ENCODE measurements at regions not wholly inside any gene's neighbourhood (a gene's known extent, or its start where the extent isn't known, plus 50 kb on each side); places are given as distances from the start of the nearest gene placed in this dataset.

DNA sequence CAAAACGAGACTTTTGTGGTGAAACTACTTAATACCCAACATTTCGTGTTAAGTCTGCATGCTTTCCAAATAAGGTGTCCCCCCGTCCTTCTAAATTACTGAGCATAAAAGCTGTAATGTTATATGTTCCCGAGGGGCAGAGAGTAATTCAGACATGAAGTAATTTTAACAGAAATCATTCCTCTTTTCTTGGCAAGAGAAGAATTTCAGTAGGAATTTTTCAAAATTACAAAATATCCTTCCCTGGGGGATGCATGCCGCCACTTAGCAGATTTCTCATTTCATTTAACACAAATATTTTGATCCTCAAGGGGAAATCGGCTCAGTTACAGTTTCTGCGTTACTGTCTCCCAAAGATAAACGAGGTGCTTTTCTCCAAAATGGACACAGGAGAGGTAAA, 213.2 kb upstream of the RHOBTB1 start:
- Mint-ChIP-seq H3K27ac (no peak overlapping the region), H3K9me3 (no peaks in the 10 kb centered on the region), H3K36me3 (no peaks in the 10 kb centered on the region)
- no peak for DNase-seq (ENCODE audit: low spot score in 2 of 2)
- no peak for ATAC-seq

DNA sequence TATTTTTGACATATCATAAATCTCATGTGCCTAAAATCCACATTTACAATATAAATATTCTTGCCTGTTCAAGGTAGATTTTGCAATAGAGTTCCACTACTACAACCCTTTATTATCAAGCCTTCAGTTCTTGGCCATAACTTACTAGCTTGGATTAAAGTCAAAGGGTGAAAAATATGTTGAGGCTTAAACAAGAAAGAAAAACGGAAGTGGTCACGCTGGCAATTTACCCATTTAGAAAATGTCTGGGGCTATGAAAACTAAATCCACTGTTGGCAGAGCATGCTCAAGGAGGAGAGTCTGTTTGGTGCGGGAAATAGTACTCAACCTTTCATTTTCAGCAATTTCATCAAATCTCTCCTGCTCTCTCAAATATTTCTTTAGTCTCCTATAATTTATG, 209.8 kb upstream of the RHOBTB1 start:
- no peak for DNase-seq (ENCODE audit: low spot score in 2 of 2)
- Mint-ChIP-seq H3K9me3 (no peaks in the 10 kb centered on the region), H3K36me3 (no peaks in the 10 kb centered on the region), H3K27ac (no peak overlapping the region)
- no peak for ATAC-seq

DNA sequence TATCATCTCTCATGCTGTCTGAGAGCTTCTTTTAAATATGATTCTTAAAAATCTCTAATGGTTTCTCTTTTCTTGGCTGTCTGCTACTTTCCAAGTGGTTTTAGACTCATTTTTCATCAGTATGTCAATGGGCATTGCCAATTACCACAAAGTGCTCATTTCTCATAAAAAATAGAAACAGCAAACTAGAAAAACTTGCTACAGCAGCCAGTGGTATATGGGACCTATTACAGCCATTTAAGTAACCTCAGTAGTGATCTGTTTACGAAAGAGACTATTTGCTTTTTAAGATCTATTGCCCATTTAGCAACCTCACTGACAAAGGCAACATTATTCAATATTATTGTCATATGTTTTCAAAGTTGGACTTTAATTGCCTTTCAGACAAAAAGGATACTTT, 207.1 kb upstream of the RHOBTB1 start:
- Mint-ChIP-seq H3K36me3 (no peaks in the 10 kb centered on the region), H3K9me3 (no peaks in the 10 kb centered on the region), H3K27ac (no peak overlapping the region)
- DNase-seq (ENCODE audit: low spot score in 2 of 2) (no peak), ATAC-seq (no peak)

DNA sequence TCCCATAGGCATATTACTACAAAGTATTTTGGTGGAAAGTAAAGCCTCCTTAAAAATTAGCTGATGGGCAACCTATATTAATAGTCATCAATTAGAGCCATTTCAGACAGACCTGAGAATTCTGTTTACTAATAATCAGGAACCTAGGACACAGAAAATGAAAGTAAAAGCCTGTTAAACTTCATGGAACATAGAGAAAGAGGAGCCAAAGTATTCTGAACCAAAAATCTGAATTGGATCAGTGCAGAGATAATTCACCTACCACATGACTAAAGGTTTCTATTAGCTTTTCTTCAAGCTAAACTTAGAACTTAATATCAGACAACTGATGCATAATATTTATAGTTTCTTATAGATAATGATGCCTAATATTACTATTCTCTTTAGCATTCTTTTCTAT, 204.5 kb upstream of the RHOBTB1 start:
- DNase-seq (ENCODE audit: low spot score in 2 of 2), result no peak
- ATAC-seq, result no peak

DNA sequence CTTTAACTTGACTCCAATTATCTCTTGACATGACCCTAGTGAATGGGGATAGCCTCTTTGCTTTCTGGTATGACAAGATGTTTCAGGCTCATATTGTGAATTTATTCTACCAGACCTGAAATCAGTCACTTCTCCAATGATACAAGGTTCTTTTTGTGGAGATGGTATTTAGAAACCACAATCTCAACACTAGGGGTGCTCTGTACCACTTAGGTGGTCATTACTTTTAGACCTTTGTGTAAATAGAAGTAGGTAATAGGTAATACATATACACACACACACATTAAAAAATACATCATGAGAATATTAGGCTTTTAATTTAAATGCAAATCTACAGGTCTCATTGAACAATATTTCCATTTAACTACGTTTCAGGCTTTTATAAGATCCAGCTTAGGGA, 199.0 kb upstream of the RHOBTB1 start:
- no peak for DNase-seq (ENCODE audit: low spot score in 2 of 2)
- H3K27ac Mint-ChIP-seq, result no peak overlapping the region
- no peaks in the 10 kb centered on the region for H3K36me3 Mint-ChIP-seq
- no peaks in the 10 kb centered on the region for H3K9me3 Mint-ChIP-seq
- no peak for ATAC-seq

More for the DNA sequence above, 204.5 kb upstream of the RHOBTB1 start:
- H3K27ac Mint-ChIP-seq, result no peak overlapping the region
- no peaks in the 10 kb centered on the region for H3K9me3 Mint-ChIP-seq
- no peaks in the 10 kb centered on the region for H3K36me3 Mint-ChIP-seq

DNA sequence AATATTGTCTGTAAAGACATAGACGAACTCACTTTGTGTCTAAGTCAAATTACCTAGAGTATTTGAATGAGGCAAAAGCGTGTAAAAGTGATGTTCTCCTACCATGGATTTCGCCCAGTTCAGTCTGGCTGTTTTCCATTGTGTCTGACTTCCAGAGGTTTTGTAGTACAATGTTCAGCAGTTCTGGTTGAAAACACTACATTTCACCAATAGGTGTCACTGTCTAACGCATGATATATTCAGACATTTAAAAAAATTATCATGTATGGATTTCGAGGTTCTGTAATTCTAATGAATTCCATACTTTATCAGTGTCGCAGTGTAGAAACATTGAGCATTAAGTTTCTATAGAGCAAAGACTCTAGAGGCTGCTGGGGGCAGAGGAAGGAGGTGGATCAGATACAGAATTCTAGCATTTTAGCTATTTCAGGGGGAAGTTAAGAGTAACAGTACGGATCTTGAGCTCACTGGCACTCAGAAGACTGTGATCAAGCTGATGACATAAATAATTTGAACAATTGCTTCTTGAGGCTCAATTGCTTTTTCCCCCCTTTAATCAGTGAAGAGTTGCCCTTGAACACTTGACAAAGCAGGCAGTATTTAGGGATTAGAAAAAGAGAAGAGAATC, 196.9 kb upstream of the RHOBTB1 start:
- Mint-ChIP-seq H3K27ac (no peak overlapping the region), H3K9me3 (no peaks in the 10 kb centered on the region), H3K36me3 (no peaks in the 10 kb centered on the region)
- DNase-seq (ENCODE audit: low spot score in 2 of 2) (peak in 1 of 2 donors; percentile 3), ATAC-seq (no peak)

DNA sequence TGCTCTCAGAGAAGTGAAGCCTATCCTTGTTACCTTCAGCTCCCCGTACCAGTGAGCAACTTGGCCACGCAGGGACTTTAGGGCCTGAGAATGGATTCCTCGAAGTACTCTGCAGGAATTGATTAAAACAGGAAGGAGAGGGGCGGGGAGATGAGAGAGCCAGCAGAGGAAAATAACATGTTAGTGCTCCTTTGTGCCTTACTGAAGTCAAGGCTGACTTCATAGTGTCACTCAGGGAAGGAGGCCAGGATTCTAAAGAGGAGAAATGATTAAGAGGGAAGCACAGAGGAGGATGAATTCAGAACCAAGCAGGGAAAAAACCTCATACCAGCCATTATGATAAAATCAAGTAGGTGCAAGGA, 195.6 kb upstream of the RHOBTB1 start:
- no peak overlapping the region for H3K27ac Mint-ChIP-seq
- H3K9me3 Mint-ChIP-seq, result no peaks in the 10 kb centered on the region
- DNase-seq (ENCODE audit: low spot score in 2 of 2) (no peak), ATAC-seq (no peak)
- H3K36me3 Mint-ChIP-seq, result no peaks in the 10 kb centered on the region

DNA sequence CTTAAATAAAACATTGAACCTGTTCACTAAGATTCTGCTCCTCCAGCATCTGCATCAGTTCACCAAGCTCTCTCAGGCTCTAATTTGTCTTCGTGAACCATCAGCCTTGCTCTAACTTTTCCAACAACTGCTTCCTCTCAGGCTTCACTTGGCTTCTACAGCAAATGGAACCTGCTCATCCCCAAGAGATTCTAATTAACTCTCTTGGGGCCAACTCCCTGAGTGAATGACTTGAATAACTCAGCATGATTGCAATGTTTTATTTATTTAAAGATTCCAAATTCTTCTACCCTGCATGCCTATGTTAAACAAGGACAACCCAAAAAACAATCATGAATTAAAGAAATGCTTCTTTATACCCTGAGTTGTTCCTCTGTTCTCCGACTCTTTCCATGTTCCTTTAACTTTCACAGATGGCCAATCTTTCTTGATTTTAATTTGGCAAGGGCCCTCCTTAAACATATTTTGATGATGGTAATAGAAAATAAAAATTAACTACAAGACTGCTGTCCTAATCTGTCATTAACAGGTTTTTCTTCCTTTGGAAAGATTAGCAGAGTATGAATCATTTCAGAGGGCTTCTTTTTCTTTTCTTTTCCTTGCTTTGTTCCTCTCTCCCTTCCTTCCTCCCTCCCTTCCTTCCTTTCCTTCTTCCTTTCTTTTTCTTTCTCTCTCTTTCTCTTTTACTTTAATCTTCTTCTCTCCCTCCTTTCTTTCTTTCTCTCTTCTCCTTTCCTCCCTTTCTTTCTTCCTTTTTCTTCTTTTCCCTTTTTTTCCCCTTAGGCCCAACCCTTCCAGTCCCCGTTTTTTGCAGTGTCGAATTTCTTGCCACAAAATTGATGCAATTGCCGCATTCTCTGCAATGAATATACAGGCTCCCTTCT, 195.0 kb upstream of the RHOBTB1 start:
- no peaks in the 10 kb centered on the region for H3K9me3 Mint-ChIP-seq
- DNase-seq (ENCODE audit: low spot score in 2 of 2) (no peak), ATAC-seq (no peak)
- no peak overlapping the region for H3K27ac Mint-ChIP-seq
- H3K36me3 Mint-ChIP-seq, result no peaks in the 10 kb centered on the region

DNA sequence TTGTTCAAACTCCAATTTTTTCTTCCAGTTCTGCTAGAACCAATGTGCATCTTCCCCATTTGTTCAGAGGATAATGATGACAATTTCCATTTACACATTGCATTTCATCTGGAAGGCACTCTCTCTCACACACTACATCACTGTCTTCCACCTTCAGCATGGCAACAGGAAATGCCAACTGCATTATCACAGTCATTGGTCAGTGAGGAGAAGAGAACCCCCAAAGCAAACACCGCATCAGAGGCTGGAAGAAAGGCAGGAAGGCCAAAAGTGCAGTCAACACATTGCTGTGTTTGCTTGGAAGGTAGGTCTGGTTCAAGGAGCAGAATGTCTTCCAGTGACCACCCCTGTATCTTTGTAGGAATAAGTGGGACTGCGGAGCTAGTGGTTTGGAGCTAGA, 192.2 kb upstream of the RHOBTB1 start:
- ATAC-seq (no peak), DNase-seq (ENCODE audit: low spot score in 2 of 2) (no peak)
- Mint-ChIP-seq H3K36me3 (no peaks in the 10 kb centered on the region), H3K27ac (no peak overlapping the region), H3K9me3 (no peaks in the 10 kb centered on the region)

DNA sequence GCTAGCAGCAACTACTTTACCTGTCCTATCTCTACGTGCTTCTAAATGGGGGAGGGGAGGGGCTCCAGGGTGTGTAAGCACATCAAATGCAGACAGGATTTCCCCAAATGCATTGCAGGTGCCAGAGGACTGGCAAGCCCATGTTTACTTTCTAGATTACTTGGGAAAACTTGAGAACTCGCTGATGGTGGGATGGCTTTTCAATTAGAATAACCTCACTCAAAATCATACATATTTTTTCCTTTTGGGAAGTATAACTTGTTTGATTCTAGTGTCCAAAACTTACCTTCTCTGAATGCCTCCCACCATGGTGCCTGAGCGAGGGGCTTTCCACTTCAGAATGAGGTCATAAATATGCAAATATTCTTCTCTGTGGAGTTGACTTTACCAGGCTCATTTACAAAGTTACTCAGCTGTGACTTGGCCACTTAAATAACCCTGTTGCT, 191.3 kb upstream of the RHOBTB1 start:
- ATAC-seq (no peak), DNase-seq (ENCODE audit: low spot score in 2 of 2) (no peak)
- Mint-ChIP-seq H3K27ac (no peak overlapping the region), H3K36me3 (no peaks in the 10 kb centered on the region), H3K9me3 (no peaks in the 10 kb centered on the region)

DNA sequence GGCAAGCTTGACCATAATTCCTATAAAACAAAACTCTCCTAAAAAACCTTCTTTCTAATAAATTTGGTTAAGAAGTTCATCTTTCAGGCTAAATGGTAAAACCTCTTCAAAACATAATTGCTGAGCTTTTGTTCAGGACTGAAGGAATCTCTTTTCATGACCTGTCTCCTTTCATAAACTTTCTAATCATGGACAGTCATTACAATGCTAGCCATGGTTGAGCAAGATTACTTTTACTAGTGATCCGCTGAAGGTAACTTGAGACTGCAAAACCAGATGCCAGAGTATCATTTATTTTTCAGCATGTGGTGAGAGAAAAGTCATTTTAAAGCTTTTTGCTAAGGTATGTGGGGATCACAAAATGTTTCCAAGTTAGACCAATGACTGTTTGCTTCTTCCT, 186.4 kb upstream of the RHOBTB1 start:
- peaks cover 0 to 3% of the 10 kb centered on the region in 2 donors for H3K9me3 Mint-ChIP-seq
- no peak overlapping the region for H3K27ac Mint-ChIP-seq
- ATAC-seq, result no peak
- no peaks in the 10 kb centered on the region for H3K36me3 Mint-ChIP-seq
- no peak for DNase-seq (ENCODE audit: low spot score in 2 of 2)

DNA sequence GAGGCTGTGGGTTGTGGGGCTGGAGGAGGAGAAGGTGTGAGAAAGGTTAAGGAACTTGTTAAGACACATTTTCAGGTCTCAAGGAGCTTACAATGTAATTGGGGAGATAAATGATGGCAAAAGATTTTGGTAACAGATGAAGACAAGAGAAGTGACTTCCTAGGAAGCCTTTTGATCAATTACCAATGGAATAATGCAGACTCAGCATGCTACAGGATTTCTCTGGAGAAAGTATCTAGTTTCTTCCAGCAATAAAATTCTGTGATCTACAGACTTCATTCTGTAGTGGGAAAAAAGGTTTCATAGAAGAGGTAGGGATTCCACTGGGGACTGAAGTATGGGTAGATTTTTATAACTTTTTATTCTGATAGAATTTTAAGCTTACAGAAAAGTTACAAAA, 184.2 kb upstream of the RHOBTB1 start:
- Mint-ChIP-seq H3K36me3 (no peaks in the 10 kb centered on the region), H3K9me3 (peaks cover 0 to 3% of the 10 kb centered on the region in 2 donors), H3K27ac (no peak overlapping the region)
- no peak for DNase-seq (ENCODE audit: low spot score in 2 of 2)
- no peak for ATAC-seq

DNA sequence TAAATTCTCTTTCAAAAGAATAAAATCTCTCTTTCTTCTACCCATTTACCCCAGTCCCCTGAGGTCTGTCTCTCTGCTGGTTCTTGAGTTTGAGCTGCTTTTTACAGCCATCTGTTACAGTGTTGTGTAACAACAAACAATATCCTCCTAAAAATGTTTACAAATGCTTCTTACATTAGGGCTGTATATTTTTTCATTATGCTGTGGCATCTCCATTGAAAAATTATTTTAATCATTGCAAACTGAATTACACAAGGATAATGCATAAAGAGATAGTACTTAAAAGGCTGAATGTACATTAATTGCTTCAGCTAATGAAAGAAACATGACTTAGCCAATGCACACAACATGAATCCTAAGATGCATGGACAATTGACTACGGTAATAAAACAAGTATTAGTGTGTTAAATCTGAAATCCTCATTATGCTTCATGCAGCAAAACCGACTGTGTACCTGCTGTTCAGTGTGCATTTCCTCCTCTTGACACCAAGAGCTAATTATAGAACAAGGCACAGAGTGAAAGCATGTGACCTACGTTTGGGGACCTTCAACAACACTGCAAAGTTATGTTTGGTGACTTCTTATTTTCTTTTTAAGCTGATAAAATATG, 181.7 kb upstream of the RHOBTB1 start:
- ATAC-seq, result no peak

DNA sequence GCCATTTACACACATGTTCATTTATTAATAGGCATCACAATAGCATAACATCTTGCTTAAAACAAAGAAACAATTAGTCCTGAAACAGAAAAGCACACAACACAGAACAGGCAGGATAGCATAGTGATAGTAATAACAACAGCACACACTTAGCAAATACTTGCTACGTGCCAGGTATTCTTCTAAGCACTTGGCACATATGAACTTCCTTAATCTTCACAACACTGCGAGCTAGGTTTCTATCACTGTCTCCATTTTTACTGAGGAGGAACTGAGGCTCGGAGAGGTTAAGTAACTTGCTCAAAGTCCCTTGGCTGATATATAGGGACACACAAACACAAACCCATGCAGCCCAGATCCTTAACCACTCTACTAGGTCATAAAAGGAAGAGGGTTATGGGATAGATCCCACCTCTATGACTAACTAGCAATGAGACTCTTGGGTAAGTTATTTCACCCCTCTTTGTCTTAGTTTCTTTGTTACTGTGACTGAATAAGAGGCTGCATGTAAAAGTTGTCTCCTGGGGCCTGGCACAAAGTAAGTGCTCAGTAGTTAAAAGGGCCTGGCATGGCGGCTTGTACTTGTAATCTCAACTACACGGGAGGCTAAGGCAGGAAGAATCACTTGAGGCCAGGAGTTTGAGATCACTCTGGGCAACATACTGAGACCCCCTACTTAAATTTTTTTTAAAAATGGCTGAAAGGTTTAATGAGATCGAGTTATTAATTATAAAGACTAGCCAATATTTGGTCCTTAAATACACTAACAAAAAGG, 181.0 kb upstream of the RHOBTB1 start:
- no peak for ATAC-seq
- Mint-ChIP-seq H3K9me3 (peaks cover 0 to 3% of the 10 kb centered on the region in 2 donors), H3K36me3 (no peaks in the 10 kb centered on the region), H3K27ac (no peak overlapping the region)
- no peak for DNase-seq (ENCODE audit: low spot score in 2 of 2)

More for the DNA sequence above, 181.7 kb upstream of the RHOBTB1 start:
- H3K9me3 Mint-ChIP-seq, result peaks cover 0 to 3% of the 10 kb centered on the region in 2 donors
- H3K27ac Mint-ChIP-seq, result no peak overlapping the region
- DNase-seq (ENCODE audit: low spot score in 2 of 2), result no peak
- H3K36me3 Mint-ChIP-seq, result no peaks in the 10 kb centered on the region

DNA sequence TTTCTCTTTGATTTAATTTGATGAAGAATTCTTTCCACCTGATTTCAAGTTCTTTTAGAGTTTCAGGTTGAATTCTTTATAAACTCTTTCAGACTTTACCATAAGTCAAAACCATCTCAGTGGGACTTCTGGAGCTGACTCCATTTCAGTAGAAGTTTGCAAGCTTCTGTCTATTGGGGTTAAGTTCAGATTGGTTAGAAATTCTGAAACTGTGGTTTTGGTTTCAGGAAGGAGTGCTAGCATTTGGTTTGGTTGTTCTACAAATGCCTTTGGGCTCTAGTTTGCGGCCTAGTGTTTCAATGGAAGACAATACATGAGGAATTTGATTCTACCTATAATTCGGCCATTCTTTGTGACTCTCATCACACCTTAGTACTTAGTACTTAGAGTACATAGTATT, 176.8 kb upstream of the RHOBTB1 start:
- Mint-ChIP-seq H3K9me3 (no peaks in the 10 kb centered on the region), H3K36me3 (no peaks in the 10 kb centered on the region), H3K27ac (no peak overlapping the region)
- ATAC-seq (no peak), DNase-seq (ENCODE audit: low spot score in 2 of 2) (no peak)

DNA sequence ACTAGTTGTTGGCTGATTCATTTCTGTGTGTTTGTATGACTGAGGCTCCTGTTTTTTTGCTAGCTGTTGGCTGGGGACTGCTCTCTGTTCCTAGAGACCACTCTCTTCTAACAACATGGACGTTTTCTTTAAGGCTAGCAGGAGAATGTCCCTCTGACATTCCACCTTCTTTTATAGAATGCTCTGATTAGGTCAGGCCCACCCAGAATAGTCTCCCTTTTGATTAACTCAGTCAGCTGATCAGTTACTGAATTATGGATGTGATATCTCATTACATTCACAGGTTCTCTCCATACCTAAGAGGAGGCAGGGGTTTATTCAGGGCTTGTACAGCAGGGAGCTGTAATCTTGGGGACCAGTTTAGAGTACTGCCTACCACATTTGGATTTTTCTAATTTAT, 175.6 kb upstream of the RHOBTB1 start:
- ATAC-seq (no peak), DNase-seq (ENCODE audit: low spot score in 2 of 2) (no peak)
- Mint-ChIP-seq H3K27ac (no peak overlapping the region), H3K9me3 (no peaks in the 10 kb centered on the region), H3K36me3 (no peaks in the 10 kb centered on the region)

DNA sequence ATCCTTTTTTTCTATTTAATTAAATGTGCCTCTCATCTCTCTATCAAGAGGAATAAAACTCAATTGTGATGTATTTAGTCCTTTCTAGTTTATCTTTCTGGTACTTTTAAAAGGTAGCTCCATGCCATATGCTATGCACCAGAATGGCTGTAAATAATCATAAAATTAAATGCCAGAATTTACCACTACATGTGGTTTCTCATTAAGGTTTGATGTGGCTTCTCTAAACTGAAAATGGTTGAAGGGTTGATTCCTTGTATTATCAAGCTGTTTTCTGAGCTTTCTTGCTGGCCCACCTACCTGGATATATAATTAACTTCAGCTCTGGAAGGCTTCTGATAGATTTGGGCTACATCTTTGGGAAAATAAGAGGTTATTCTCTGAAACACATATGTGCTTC, 171.9 kb upstream of the RHOBTB1 start:
- no peaks in the 10 kb centered on the region for H3K36me3 Mint-ChIP-seq
- DNase-seq (ENCODE audit: low spot score in 2 of 2), result no peak
- H3K27ac Mint-ChIP-seq, result no peak overlapping the region
- no peak for ATAC-seq
- no peaks in the 10 kb centered on the region for H3K9me3 Mint-ChIP-seq
